GM13977 (cell line): ENCODE measurements at regions not wholly inside any gene's neighbourhood (a gene's known extent, or its start where the extent isn't known, plus 50 kb on each side); places are given as distances from the start of the nearest gene placed in this dataset.
A peak's percentile ranks its signal among the peaks of the same experiment; 100 is the strongest.
"Not testable (repeated sequence)": the region's sequence is repeated elsewhere in the genome, so short reads cannot be mapped to it uniquely, and the experiment has no call there.

ENCODE experiments used
- DNase-seq: peaks from one replicate; pipeline ENCODE4 v3.0.0; 2012; ENCODE audit warnings: low spot score
- in situ Hi-C: fragments of 300-500 bp; cut with MboI; formaldehyde crosslinking; loops from one replicate; pipeline ENCODE4 v1.12.0; 2022; ENCODE audit warnings: low sequenced_read_pairs, low pct_unique_long_range_greater_than_20kb, mixed read lengths, inconsistent platforms; ENCODE audit not compliant: unreplicated experiment
- TF ChIP-seq, protein P1 (sequence below): IDR thresholded peaks from 2 replicates; pipeline ENCODE4 v1.5.1; 2012; ENCODE audit warnings: mild to moderate bottlenecking, control low read depth; ENCODE audit not compliant: insufficient read depth; ENCODE audit errors: extremely low read depth, missing control alignments

DNA sequence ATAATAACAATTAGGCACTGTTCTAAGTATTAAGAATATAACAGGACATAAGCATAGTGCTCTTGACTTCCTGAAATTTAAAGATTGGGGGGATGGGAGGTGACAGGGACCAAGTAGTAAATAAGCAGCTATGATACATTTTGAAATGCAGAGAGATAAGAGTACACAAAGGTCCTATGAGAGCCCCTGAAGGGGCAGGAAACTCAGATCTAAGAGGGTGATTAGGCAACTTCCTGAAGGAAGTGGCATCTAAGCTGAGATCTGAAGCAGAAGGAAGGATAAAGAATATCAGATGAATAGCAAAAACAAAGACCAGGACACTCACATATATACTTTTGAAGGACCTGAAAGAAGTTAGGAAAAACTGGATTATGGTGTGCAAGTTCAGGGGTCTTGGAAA, 415.2 kb upstream of the FRG2C start:
- DNase-seq = no peak
- in situ Hi-C loops = no loop called here
- TF ChIP-seq, protein P1, sequence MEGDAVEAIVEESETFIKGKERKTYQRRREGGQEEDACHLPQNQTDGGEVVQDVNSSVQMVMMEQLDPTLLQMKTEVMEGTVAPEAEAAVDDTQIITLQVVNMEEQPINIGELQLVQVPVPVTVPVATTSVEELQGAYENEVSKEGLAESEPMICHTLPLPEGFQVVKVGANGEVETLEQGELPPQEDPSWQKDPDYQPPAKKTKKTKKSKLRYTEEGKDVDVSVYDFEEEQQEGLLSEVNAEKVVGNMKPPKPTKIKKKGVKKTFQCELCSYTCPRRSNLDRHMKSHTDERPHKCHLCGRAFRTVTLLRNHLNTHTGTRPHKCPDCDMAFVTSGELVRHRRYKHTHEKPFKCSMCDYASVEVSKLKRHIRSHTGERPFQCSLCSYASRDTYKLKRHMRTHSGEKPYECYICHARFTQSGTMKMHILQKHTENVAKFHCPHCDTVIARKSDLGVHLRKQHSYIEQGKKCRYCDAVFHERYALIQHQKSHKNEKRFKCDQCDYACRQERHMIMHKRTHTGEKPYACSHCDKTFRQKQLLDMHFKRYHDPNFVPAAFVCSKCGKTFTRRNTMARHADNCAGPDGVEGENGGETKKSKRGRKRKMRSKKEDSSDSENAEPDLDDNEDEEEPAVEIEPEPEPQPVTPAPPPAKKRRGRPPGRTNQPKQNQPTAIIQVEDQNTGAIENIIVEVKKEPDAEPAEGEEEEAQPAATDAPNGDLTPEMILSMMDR = no peak

DNA sequence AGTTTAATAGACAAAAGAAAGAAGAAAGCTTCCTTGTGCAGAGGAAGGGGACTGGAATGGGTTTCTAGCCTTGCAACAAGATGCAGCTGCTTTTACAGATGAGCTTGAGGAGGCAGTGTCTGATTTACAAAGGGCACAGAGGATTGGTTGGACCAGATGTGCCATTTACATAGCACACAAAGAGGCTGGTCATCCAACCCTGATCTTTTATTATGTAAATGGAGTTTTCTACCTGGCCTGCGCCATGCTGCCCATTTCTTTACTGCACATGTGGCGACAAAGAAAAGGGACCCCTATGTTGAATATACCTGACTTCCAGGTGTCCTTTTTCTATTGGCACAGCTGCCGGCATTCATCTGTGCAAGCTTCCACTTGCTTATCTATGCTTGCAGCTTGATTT, 409.4 kb upstream of the FRG2C start:
- TF ChIP-seq, protein P1 = no peak
- no peak for DNase-seq
- in situ Hi-C loops = no loop called here

DNA sequence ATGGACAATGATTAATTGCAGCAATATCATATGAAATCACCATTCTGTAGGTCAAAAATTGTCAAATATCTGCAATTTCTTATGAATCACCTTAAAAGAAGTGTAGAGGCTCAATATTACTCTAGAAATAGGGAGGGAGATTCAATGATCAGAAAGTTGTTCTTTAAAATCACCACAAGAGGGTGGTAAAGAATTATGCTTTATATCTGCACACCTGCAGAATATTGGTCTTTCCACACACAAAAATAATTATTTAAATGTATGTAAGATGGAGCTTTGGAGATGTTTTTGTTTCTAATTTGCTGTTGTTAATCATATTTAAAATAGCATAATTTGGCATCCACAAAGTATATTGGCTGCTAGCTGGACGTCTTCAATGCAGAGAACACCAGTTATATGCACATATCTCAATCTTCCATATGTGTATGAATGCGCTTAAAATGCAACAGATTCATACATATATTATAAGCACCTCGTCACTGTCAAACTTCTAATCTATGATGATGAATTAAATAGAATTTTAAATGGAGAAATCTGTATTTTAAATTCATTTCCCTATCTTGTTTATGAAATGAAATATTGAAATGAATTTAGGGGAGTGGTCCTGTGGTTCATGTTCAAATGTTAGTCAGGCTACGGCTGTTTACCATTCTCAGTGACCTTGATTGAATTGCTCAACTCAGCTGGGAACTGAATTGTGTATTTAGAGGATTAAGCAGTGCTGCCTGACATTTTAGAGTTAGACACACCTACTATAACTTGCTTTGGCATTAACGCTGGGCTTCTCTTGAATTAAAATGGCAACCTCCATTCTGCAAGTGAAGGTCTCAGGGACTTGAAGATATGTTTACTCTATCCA, 405.1 kb upstream of the FRG2C start:
- DNase-seq, in situ Hi-C loops: not testable (repeated sequence)
- TF ChIP-seq, protein P1 = peak; percentile 30

DNA sequence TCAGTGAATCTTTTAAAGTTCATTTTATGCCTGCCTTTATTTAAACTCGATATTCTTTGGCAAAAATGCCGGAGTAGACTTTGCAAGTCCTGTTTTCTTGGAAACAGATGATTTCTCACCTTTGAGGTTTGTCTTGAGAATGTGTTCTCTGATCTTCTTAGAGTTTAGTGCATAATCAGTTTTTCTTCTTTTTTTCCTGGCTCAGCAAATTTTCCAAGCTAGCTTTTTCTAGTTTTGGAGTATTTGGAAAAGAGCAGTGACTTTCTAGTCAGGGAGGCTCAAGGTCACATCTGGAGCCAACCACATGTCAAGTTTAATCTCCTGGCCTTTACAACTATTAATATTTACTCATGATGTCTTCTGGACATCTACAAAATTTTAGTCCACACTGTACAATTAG, 403.2 kb upstream of the FRG2C start:
- DNase-seq, in situ Hi-C loops: not testable (repeated sequence)

DNA sequence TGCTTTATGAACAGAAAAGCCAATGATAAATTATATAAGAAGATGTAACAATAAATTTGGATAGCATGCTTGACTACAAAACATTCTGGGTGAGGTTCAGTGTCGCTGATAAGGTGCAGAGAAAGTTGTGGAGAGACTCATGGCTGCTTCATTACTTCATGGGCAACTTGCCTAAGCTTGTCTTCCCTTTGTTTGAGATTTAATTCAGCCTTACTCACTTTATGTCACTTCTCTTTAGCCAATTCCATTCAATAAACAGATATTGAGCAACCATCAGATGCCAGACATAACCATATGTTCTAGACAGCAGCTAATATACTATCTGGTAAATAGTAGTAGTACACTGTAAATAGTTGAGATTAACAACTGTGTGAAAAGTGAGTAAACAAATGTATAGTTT, 401.5 kb upstream of the FRG2C start:
- in situ Hi-C loops = no loop called here
- no peak for DNase-seq
- TF ChIP-seq, protein P1 = no peak

DNA sequence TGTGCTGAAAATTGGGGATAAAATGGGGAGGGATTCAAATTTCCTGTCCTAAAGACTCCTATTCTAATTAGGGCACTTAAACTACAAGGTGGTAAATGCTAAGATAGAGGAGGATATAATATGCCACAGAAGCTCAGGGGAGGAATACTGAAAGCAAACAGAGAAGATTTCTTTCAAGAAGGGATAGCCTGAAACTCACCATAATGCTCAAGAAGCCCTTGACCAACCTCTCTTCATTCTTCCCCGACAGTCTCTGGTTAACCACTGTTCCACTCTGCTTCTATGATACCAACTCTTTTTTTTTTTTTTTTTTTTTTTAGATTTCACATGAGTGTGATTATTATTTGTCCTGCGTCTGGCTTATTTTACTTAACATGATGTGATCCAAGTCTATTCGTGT, 398.2 kb upstream of the FRG2C start:
- no peak for DNase-seq
- TF ChIP-seq, protein P1 = no peak
- in situ Hi-C loops = no loop called here

DNA sequence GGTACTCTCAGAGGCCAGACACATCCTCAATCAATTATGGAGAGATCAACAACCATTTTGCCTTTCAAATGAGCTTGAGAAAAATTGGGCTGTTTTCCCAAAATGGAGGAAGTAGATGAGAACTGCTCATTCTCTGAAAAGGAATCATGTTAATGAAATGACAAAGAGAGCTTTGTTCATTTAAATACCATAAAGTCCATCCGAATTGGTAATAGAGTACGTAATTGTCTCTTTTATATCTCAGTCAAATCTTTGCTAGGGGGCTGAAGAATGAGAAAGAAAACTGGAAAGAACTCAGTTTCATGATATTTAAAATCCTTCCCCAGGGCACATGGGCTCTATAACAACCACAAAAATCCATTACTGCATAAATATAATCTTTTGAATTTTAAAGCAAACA, 395.6 kb upstream of the FRG2C start:
- in situ Hi-C loops, DNase-seq: not testable (repeated sequence)

DNA sequence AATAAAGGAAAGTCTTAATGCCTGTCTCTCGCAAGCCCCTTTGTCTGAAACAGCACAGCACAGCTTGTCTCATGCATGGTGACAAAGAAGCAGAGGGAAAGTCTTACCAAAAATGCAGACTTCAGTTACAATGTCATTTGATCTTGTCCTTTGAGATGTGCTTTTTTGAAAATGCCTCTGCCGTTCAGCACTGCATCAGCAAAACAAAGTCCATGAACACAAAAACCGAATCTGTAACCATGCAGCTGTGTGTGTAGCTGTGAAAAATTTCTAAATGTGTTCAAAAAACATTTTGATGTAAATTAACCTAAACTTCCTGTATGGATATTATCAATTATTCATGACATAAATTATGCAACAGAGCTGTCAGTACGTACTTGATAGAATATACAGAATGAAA, 391.9 kb upstream of the FRG2C start:
- DNase-seq, in situ Hi-C loops: not testable (repeated sequence)
